ENCODE measurements at regions not wholly inside any gene's neighbourhood (a gene's known extent, or its start where the extent isn't known, plus 50 kb on each side); places are given as distances from the start of the nearest gene placed in this dataset.
"Not testable (repeated sequence)": the region's sequence is repeated elsewhere in the genome, so short reads cannot be mapped to it uniquely, and the experiment has no call there.

DNA sequence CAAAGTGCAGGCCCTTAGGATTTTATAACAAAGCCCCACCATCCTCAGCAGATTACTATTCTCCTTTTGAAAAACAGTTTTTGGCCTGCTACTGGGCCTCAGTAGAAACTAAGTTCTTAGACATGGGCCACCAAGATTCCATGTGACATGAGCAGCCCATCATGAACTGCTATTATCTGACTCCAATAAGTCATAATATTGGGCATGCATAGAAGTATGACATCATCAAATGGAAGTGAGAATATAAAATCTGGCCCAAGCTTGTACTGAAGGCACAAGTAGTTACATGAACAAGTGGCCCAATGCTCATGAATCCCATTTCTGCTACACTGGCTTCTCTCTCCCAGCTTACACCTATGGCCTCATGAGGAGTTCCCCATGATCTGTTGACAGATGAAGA lies 404.8 kb downstream of the EPHA5 start:
- DNase-seq (ENCODE audit: low read depth): no peak

DNA sequence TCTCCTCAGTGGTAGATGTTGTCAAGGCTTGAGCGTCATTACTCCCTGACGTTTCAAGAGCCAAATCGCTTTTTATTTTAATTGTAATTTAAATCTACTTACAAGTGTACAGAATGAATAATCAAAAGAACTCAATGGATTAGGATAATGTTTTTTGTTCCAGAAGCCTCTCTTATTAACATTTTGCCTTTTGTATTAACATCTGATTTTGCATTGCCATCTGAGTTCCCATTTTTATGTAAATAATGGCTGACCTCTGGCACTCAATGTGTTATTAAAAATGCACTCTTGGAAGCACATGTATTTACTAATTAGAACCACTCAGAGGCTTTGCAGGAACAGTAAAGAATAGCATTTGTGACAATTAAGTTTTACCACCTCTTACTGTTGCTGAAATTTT lies 411.0 kb downstream of the EPHA5 start:
- no peak for DNase-seq (ENCODE audit: low read depth)

DNA sequence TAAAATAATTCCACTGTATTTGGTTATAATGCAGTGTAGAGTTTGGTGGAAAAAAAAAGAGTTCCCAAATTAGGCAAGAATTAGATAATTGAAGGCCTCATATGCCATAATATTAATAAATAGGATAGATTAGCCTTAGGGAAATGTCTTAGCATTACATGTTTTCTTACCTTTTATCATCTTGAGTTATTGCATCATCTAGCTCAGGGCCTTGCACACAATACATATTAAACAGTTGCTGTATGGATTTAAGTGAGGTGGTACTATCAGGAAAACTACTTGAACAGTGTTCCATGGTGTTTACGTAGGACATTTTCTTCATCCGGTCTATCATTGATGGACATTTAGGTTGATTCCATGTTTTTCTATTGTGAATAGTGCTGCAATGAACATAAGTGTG lies 419.4 kb downstream of the EPHA5 start:
- DNase-seq (ENCODE audit: low read depth): no peak

DNA sequence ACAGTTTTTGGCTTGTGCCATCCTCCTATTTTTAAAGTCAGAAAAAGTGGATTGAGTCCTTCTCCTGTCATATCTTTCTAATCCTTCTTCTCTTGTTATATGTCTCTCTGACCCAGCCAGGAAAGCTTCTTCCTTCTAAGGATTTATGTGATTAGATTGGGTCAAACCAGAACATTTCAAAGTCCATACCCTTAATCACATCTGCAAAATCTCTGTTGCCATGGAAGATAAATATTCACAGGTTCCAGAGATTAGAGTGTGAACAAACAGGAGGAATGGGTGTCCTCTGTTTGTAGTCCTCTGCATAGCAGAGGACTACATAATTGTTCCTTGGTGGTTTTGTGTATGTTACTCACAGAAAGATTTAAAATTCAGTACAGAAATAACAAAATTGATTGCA lies 421.2 kb downstream of the EPHA5 start:
- DNase-seq (ENCODE audit: low read depth): no peak

DNA sequence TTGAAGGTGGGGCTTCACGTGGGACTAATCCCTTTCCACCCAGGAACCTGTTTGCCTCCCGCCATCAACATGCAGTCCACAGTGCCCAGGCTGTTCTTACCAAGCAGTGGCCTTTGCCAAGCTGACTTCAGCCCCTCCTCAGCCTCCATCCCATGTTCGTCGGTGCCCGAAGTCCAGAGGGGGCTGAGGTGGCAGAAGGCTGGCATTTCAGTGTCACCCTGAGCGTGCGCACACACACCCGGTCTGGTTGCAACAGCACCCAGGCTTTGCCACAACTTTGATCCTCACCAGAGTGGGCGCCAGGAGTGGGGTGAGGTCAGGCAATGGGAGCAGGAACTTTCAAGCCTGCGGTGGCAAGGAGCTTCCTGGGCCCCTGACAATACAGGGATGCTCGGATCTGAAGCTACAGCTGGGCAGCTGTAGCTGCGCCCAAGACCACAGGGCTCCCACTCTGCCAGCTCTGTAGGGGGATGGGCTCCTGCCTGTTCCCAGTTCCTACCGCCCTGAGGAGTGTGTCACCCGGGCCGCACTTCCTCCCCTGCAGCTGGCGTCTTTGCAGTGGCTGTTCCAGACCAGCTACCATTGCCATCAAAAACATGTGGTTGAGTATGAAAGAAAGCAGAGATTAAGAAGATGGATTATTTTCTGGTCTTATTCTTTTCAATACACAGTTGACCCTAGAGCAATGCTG lies 428.0 kb downstream of the EPHA5 start:
- DNase-seq (ENCODE audit: low read depth): no peak

DNA sequence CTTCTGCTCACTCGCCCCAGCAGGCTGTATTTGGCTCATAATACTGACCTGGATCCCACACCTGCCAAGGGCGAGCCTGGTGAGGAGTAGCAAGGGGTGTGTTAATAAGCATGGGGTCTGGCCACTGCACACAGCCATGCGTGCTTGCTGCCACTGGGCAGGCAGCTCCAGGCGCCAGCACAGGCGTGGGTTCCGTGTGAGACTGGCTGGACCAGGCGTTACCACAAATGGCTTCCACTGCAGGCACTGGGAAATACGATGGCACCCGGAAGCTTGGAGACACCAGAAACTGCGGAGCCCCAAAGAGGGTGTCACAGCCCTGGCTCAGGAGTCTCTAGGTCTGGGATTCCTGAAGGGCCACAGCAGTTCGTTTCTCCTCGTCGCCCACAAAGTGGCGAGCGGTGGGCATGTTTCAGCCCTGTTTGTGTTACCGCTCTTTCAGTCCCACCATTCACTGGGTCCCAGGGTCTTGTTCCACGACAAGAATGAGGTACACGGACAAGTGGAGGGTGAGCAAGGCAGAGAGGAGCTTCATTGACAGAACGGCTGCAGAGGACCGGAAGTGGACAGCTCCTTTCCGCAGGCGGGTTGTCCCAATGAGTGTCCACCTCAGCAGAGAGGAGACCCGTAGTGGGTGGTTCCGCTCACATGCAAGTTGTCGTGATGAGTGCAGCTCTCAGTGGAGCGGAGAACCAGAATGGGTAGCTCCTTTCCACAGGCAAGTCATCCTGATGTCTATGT lies 428.9 kb downstream of the EPHA5 start:
- DNase-seq (ENCODE audit: low read depth): no peak

DNA sequence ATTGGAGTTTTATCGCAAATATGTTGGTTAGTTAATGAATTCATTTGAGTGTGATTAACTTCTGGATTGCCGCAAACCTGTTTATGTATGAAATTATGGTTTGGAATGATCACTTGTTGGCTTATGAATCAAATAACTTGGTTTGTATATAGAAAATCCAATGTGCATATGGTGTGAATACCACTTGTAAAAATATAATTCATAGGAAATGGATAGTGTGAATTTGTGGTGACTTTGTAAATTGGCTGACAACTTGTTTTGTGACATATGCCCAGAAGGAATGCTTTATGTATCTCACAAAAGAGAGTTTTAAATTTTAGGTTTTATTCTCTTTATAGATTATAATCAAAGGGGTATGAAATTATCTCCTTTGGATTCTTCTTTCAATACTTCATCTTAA lies 436.2 kb downstream of the EPHA5 start:
- DNase-seq (ENCODE audit: low read depth): no peak

DNA sequence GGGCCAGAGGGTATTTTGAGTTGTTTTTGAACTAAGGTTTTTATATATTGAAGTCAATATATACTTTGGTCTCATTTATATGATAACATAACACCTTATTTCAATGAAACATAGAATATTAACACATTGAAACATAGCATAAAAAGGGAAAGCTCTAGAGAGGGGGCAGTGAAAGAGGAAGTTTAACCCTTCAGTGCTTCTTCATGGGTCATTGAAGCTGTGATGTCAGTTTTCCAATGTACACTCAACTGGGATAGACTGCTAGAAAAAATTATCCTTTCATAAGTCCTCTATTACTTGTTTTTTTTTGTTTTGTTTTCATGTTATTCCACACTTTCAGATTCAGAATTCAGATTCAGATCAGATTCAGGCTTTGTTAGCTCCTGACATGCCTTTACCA lies 442.7 kb downstream of the EPHA5 start:
- DNase-seq (ENCODE audit: low read depth): no peak

DNA sequence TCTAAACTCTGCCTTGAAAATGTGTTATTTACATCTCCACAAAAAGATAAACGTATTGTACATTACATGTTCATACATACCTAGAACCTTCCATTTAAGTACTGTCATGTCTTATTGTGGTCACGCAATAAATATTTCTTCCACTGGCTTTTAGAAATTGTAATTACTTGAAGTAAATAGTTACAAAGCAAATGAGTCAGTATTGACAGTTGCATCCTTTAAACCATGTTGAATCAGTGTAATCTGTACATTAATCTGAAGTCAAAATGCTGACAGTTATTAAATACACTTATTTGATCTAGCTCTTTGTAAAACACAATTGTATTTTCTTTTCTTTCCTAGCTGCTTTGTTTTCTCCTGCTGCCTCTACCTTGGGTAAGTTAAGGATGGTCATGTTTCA lies 446.7 kb downstream of the EPHA5 start:
- DNase-seq (ENCODE audit: low read depth): no peak

DNA sequence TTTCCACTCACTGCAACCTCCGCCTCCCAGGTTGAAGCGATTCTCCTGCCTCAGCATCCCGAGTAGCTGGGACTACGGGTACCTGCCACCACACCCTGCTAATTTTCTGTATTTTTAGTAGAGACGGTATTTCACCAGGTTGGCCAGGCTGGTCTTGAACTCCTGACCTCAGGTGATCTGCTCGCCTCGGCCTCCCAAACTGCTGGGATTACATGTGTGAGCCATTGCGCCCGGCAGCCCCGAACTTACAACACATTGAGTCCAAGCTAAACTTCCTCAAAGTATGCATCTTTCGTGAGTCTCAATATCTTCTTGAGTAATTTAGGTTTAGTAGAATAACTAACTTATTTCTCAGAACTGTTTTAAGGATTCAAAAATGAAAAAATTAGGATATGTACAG lies 447.2 kb downstream of the EPHA5 start:
- not testable (repeated sequence) for DNase-seq (ENCODE audit: low read depth)

DNA sequence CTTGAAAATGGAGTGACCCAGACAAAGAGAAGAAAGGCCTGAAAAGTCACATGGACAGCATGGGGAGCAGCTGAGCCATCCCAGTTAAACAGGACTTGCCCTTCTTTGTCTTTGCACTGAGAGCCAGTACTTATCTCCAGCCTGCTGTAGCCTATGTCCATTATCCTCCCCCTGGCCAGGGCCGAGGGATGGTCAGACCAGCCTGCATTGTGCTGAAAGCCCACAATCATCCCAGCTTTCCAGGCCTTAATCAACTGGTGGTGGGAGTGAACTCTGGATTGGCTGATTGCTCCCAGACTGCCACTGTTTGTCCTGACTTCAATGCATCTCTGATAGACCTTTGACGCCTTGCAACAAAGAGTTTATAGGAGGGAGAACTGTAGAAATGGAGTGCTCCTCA lies 453.1 kb downstream of the EPHA5 start:
- no peak for DNase-seq (ENCODE audit: low read depth)

DNA sequence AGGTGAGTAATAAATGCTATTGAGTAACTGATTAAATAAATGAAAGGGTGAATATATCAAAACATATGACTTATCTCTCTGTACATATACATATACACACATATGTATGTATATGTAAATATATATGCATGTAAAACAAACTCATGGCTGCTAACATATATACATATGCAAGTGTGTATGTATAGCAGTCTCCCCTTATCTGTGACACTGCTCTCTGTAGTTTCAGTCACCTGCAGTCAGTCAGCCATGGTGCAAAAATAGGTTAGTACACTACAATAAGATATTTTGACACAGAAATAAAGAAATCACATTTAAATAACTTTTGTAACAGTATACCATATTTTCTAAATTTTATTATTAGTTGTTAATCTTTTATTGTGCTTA lies 467.4 kb downstream of the EPHA5 start:
- no peak for DNase-seq (ENCODE audit: low read depth)

DNA sequence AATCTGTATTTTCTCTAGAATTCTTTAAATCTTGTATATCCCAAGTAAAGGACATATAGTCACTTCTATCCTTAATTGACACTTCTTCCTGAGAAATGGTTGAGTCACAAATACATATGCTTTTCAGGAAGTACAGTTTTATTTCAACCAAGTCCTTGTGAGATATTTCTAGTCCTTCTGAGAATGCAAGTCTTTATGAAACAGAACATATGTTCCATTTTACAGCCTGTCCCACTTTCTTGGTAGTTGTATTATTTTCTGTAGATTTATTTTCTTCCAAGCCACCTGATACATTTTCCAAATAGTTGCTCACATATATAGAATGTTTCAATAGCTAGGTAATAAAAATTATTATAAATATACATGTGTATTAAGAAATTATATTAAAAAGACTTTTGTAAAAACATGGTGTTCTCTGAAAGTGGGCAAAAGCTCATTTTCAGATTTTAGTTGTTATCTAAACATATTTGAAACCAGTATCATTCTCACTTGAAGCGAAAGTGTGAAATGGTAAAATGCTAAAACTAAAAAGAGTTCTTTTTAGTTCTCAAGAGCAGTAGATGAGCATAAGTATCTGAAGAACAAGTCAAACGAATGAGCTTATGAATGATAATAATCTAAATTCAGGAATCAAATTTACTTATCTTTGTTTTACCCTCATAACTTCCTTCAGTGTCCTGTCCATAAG lies 468.0 kb downstream of the EPHA5 start:
- no peak for DNase-seq (ENCODE audit: low read depth)

DNA sequence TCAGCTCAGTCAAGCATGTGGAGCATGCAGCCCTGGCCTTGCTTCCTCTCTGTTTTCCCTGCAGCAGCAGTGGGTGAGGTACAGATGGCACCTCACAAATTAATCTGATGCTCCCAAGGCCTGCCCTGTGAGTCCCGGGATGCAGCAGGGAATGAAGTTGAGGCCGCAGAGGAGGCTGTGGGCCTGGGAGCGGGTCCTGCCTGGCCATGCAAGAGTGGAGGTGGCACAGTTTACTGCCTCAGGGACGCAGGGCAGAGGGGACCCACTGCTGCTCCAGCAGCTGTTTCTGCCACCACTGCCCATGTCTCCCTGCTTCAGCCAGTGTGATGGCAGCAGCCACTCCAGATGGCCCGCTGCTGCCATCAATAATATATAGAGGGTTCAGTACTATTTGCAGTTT lies 474.6 kb downstream of the EPHA5 start:
- no peak for DNase-seq (ENCODE audit: low read depth)

DNA sequence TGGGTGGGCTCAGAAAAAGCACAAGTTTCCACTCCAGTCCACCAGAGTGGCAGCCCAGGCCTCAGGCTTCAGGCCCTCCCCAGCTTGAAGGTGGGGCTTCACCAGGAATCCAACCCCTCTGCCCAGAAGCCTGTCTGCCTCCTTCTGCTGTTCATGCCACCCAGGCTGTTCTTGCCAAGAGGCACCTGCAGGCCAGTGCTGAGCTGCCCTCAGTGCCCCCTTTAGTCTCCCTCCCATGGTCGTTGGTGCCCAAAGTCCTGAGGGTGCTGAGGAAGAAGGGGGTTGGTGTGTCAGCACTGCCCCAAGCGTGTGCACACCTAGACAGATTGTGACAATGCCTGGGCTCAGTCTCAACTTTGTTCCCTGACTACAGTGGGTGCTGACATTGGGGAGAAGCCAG lies 475.3 kb downstream of the EPHA5 start:
- DNase-seq (ENCODE audit: low read depth): no peak

DNA sequence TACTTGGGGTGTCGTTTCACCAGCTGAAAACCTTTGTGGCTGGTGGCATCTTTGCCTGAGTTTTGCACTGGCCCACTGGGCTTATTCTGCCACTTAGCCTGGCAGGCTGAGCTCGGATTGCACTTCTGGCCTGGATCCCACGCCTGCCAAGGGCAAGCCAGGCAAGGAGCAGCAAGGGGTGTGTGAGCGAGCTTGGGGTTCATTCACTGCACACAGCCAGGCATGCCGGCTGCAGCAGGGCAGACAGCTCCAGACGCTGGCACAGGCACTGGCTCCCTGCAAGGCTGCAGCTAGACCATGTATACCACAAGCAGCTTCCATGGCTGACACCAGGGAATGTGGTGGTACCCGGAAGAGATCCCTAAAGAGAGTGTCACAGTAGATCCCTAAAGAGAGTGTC lies 476.3 kb downstream of the EPHA5 start:
- no peak for DNase-seq (ENCODE audit: low read depth)

DNA sequence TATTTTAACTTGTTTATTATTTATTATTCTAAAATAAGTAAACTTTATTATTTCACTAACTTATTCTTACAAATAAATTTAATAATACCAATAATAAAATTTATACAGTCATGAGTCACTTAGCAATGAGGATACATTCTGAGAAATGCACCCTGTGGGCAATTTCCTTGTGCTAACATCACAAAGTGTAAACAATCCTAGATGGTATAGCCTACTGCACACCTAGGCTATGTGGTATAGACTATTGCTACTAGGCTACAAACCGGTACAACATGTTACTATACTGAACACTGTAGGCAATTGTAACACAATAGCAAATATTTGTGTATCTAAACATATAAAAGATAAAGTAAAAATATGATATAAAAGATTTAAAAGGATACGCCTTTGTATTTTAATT lies 479.5 kb downstream of the EPHA5 start:
- no peak for DNase-seq (ENCODE audit: low read depth)

DNA sequence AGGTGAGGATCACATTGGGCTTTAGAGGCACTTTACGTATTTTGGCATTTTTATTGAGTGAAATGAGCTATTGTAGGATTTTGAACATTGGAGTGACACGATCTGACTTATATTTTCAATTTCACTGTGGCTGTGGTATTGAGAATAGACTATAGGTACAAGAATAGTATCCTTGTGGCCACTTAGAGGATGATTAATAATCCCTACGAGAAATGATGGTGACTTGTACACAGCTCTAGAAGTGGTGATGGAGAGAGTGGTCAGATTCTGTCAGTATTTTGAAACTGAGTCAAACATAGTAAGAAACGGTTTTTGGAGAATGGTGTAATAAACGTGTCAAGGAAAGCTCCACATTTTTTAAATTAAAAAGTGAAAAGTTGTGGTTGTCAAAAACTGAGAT lies 494.7 kb downstream of the EPHA5 start:
- no peak for DNase-seq (ENCODE audit: low read depth)

DNA sequence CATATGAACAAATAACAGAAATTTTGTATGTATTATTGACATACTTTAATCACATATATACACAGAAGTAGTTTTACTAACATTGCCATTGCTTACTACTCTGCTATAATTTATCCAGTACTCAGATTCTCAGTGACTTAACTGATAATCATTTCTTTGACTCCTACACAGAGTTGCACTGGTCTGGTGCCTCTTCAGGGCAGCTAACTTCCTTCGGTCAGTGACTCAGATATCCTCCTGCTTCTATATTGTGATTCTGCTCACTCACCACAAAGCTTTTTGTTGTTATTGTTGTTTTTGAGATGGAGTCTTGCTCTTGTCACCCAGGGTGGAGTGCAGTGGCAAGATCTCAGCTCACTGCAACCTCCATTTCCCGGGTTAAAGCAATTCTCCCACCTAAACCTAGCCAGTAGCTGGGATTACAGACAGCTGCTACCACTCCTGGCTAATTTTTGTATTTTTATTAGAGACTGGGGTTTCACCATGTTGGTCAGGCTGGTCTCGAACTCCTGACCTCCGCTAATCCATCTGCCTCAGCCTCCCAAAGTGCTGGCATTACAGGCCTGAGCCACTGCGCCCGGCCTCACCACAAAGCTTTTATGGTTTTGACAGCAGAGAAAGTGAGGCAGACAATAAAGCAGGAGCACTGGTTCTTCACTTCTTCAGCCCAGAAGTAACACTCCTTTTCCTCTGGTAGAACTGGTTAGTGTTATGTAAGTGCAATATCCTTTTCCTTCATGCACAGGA lies 499.3 kb downstream of the EPHA5 start:
- no peak for DNase-seq (ENCODE audit: low read depth)

DNA sequence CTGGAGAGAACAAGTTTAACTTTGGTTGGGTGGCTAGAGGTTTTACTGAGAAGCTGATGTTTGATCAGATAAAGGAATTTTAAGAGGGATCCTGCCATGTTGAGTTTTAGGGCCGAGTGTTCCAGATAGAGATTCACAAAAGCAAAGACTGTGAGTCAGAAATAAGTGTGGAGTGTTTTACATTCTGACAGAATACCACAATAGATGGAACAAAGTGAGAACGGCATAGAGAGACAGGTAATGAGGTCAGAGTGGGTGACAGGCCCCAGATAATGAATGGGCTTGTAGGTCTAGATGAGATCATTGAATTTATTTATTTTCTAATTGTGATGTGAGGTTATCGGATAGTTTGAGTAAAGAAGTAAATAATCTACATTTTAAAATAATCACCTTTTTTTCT lies 502.6 kb downstream of the EPHA5 start:
- DNase-seq (ENCODE audit: low read depth): no peak

DNA sequence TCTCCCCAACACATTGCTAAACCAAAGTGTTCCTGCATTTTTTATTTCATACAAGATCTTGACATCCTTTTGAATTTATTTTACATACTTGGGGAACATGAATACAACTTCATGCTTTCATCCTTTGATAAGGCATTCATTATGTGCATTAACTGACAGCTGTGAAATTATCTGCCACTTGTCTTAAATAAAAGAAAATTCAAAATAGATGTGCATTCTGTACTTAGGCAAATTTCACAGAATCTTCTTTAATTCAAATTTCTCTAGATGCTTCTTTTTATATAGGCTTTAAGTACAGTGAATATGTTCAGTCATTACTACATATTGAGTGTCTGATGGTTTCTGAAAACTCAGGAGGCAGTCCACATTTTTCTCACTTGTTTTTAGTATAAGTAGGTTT lies 518.1 kb downstream of the EPHA5 start:
- no peak for DNase-seq (ENCODE audit: low read depth)

DNA sequence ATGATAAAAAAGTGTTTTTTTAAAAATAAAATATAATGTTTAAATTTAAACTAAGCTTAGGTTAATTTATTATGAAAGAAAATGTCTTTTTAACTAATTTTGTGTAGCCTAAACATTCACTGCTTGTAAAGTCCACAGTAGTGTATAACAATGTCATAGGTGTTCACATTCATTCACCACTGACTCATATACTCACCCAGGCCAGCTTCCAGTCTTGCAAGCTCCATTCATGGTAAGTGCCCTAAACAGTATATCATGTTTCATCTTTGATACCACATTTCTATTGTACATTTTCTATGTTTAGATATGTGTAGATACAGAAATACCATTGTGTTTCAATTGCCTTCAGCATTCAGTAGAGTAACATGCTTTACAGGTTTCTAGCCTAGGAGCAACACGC lies 530.3 kb downstream of the EPHA5 start:
- no peak for DNase-seq (ENCODE audit: low read depth)

DNA sequence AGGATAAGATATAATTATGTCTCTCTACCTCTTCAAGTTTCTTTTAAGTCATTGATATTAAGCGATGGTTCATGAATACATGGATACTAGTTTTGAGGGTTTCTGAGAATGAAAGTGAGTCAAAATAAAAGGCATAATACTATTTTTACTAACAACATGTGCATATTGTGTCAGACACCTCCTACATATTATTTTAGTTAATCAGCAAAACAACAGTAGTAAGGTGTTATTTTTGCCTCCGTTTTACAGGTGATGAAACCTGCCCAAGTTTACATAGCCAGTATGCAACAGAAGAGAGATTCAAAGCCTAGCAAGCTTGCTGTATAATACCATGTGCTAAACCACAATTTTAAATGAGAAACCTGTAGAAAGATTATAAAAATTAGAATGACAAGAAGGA lies 544.1 kb downstream of the EPHA5 start:
- DNase-seq (ENCODE audit: low read depth): no peak

Data from EH (cell line).